ENCODE measurements at regions not wholly inside any gene's neighbourhood (a gene's known extent, or its start where the extent isn't known, plus 50 kb on each side); places are given as distances from the start of the nearest gene placed in this dataset.

DNA sequence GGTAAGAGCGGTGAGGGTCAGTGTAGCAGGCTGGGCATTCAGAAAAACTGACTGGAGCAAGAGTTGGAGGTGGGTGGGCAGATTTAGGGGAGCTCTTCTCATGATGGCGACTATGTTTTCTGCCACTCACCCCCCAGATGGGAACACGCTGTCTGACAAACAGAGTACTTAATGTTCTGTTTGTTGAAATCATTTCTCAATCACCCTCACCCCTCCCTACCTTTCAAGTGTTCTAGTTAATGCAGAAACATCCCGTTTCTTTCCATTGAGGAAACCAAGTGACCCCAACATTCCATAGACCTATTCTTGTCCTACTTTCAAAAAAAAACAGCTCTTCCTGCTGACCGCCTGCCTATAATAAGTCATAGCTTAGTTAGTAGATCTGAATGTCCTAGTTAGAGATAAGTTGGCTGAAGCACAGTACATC lies 132.5 kb upstream of the NEDD9 start:
- no peak for DNase-seq (ENCODE audit: low spot score in 2 of 2)
- 74 to 77% methylated on average over 5 of the region's 5 CpGs for WGBS, 2 donors
- TF ChIP-seq POLR2A (IDR thresholded peaks at IDR 0.05) (no peak), CTCF (IDR thresholded peaks at IDR 0.05) (no peak)
- intact Hi-C loops (cut with DNase I; ENCODE audit: low total_unique reads), result no loop called here
- H3K4me3 ChIP-seq (ENCODE audit: low read depth, poor library complexity, severe bottlenecking), result no peak overlapping the region

DNA sequence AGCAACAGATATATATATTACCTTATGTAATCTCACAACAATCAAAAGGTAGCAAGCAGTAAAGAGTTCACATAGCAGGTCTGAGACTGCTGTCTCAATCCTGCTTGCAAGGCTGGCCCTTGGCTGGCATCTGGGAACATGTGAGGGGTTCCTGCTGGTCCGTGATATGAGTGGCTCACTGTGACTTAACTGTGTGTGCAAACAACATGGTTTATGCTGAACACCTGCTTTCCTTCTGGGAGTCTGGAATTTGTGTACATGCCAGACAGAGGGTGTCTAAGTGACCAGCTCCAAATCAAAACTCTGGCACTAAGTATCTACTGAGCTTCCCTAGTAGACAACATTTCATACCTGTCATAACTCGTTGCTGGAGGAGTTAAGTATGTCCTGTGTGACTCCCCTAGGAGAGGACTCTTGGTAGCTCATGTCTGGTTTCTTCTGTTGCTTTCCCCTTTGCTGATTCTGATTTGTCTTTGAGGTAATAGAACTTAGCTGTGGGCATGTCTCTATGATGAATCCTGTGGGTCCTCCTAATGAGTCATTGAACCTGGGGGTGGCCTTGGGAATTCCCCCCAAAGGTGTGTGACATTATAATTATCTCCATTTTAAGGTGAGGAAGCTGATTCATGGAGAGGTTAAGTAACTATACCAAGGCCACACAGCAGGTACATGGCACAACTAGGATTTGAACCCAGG lies 131.6 kb upstream of the NEDD9 start:
- H3K4me3 ChIP-seq (ENCODE audit: low read depth, poor library complexity, severe bottlenecking), result no peak overlapping the region
- TF ChIP-seq CTCF (IDR thresholded peaks at IDR 0.05), result no peak
- no peak for TF ChIP-seq POLR2A (IDR thresholded peaks at IDR 0.05)
- no peak for DNase-seq (ENCODE audit: low spot score in 2 of 2)
- WGBS, 2 donors, result 45 to 69% methylated on average over 2 of the region's 2 CpGs
- intact Hi-C loops (cut with DNase I; ENCODE audit: low total_unique reads), result no loop called here

GRCh38 chr6:11362564-11362963 lies 130.1 kb upstream of the NEDD9 start:
- H3K4me3 ChIP-seq (ENCODE audit: low read depth, poor library complexity, severe bottlenecking), result no peak overlapping the region
- no peak for TF ChIP-seq POLR2A (IDR thresholded peaks at IDR 0.05)
- no peak for TF ChIP-seq CTCF (IDR thresholded peaks at IDR 0.05)
- DNase-seq (ENCODE audit: low spot score in 2 of 2), result no peak
- 71 to 92% methylated on average over 1 of the region's 1 CpG for WGBS, 2 donors
- intact Hi-C loops (cut with DNase I; ENCODE audit: low total_unique reads), result no loop called here

GRCh38 chr6:11358904-11359830 lies 126.7 kb upstream of the NEDD9 start:
- no peak overlapping the region for H3K4me3 ChIP-seq (ENCODE audit: low read depth, poor library complexity, severe bottlenecking)
- DNase-seq (ENCODE audit: low spot score in 2 of 2), result no peak
- TF ChIP-seq CTCF (IDR thresholded peaks at IDR 0.05) (no peak), POLR2A (IDR thresholded peaks at IDR 0.05) (no peak)
- intact Hi-C loops (cut with DNase I; ENCODE audit: low total_unique reads), result no loop called here
- 74 to 75% methylated on average over 4 of the region's 4 CpGs for WGBS, 2 donors

- intact Hi-C loops (cut with DNase I; ENCODE audit: low total_unique reads), result no loop called here
- DNase-seq (ENCODE audit: low spot score in 2 of 2), result no peak
- no peak overlapping the region for H3K4me3 ChIP-seq (ENCODE audit: low read depth, poor library complexity, severe bottlenecking)
- TF ChIP-seq POLR2A (IDR thresholded peaks at IDR 0.05) (no peak), CTCF (IDR thresholded peaks at IDR 0.05) (no peak)
- WGBS, 2 donors, result 52 to 60% methylated on average over 7 of the region's 7 CpGs
Measured at GRCh38 chr6:11357285-11357684, 124.8 kb upstream of the NEDD9 start.

Measured in lower leg skin (tissue), 4 donors.